ENCODE measurements at regions not wholly inside any gene's neighbourhood (a gene's known extent, or its start where the extent isn't known, plus 50 kb on each side); places are given as distances from the start of the nearest gene placed in this dataset.
A peak's percentile ranks its signal among the peaks of the same experiment; 100 is the strongest.

- peak; percentile 25 for DNase-seq
These were observed 174.1 kb upstream of the EEA1 start for GRCh38 chr12:93103154-93103553.

DNA sequence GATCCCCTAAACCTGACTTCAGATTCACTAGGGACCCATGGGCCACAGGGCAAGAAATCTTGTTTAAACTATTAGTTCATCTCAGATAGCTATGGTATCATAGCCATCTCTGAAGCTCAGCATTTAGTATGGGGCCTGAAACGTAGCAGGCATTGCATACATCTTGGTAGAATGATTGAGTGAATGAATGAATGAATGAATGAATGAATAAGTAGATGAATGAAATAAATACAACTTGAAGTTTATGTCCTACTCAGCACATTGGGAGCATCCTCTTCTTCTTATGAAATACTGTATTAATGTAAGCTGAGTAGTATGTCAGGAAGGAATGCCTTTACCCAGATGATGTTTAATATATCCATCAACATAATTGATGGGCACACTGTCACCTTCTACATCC lies 175.4 kb upstream of the EEA1 start:
- DNase-seq: no peak

- no peak for DNase-seq
These were observed 177.8 kb upstream of the EEA1 start for GRCh38 chr12:93106910-93107309.

DNA sequence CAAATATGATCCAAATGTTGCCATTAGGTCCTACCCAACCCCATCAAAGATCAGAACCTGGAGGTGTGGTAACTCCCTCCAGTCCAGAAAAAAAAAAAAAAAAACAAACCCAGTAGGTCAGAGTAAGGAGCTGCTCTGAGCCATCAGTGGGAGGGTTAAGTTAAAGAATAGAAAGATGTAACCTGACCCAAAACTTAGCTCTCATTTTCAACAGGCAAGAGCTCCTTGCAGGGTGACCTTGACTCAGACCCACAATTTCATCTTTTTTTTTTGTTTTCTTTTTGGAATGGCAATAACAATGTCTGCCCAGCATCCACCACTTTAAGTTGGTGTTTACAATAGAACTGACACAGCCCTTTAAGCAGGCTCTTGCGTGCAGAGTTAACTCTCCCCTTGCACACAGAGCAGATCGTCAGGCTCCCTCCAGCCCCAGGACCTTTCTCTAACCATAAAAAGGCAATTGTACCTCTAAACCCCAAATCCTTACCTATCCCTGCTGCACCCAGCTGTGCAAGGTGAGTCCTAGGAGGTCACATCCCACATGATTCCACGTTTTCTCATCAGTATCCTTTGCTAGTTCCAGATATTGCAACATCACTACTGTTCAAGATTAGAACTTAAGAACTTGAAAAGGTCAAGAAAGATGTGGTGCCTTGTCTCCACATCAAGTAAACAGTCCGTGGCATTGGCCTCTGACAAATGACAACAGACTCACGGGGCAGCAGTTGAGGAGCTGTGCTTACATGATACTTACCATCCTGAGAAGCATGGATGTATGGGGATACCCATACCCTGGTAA lies 178.6 kb upstream of the EEA1 start:
- no peak for DNase-seq

GRCh38 chr12:93108985-93109384 lies 179.9 kb upstream of the EEA1 start:
- DNase-seq: no peak

GRCh38 chr12:93109551-93110203 lies 180.6 kb upstream of the EEA1 start:
- DNase-seq: no peak

DNA sequence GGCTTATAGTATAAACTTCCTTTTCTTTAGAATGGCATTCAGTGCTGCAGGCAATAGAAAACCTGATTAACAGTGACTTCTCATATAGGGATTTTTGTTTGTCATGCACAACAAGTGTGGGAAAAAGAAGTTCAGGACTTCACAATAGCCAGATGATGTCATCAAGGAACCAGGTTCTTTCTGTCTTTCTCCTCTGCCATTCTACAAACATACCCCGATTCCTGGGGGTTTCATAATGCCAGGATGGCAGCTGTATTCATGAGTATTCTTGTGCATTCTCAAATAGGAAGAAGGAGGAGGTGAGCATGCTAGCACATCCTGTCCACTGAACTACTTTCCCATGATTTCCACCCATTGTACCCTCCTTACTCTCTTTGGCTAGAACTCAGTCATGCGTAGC lies 182.7 kb upstream of the EEA1 start:
- no peak for DNase-seq

DNA sequence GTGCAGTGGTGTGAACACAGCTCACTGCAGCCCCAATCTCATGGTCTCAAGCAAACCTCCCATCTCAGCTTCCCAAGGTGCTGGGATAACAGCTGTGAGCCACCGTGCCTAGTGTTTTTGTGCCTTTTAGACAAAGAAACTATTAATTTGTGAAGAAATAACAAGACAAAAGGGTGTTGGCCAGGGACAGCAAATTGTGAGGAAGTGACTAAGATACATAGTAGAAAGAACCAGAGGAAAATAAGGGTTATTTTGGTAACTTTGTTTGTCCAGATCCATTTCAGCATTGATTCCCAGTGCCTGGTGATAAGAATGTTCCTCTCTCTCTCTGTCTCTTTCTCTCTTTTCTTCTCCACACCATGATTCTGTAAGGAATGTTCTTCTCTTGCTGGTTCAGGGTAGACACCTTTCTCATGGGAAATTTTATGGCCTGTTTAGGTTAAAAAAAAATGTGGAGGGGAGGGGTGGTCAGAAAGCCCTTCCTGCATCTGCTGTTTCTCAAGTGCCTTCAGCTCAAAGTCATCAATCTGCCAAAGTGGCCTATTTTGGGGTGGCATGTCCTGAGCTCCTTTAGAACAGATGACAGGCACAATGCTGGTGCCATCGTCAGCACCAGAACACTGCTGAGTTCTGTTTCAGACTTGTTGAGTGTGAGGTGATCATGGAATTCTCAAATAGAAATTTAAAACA lies 184.4 kb upstream of the EEA1 start:
- DNase-seq: no peak

GRCh38 chr12:93115198-93115601 lies 186.1 kb upstream of the EEA1 start:
- peak; percentile 59 for DNase-seq

GRCh38 chr12:93115646-93116045 lies 186.6 kb upstream of the EEA1 start:
- DNase-seq: peak; percentile 59

DNA sequence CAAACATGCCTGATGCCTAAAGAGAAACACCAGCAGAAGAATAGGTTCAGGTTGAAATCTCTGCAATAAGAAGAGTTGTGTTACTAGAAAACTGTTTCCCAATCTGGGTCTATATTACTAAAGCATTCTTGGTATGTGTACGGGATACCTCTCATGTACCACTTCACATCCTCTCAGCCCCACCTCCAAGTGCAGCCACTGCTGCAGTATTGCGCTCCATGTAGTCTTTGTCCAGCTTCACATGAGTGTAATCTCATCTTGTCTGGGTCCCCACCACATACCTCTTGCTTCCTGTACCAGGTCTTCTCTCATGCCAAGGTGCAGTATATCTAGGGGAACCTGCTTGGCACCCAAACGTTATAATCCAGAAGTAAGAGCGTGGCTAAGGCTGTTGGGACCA lies 187.5 kb upstream of the EEA1 start:
- no peak for DNase-seq

- no peak for DNase-seq
These were observed 192.8 kb upstream of the EEA1 start for GRCh38 chr12:93121729-93122488.

DNA sequence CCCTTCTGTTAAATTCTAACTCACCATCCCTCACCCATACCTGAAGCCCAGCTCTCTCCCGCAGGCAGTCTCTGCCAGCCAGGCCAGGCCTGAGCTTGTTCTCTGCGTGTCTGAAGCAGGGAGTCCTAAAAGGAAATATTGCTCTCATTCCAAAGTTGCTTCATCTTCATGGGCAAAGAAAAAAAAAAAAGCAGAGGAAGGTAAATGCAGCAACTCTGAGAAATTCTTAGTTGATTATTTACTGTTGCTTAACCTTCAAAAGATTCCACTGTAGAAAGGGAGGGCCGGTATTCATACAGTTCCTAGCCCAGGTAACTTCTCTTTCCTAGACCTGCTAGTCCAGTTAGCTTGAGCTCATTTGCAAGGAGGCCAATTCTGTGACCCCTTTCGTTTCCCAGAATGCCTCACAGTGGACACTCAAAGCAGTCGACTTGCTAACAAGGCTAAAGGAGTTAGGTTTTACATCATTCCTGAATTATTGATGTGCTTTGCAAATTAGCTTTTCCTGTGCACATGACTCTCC lies 193.5 kb upstream of the EEA1 start:
- DNase-seq: no peak

- DNase-seq: no peak
These were observed 196.0 kb upstream of the EEA1 start for GRCh38 chr12:93125126-93125525.

- no peak for DNase-seq
These were observed 197.0 kb upstream of the EEA1 start for GRCh38 chr12:93126069-93126474.

- no peak for DNase-seq
These were observed 198.0 kb upstream of the EEA1 start for GRCh38 chr12:93127107-93127560.

- DNase-seq: no peak
These were observed 198.7 kb upstream of the EEA1 start for GRCh38 chr12:93127582-93128331.

GRCh38 chr12:93128332-93128707 lies 199.2 kb upstream of the EEA1 start:
- DNase-seq: no peak

GRCh38 chr12:93130366-93131054 lies 201.4 kb upstream of the EEA1 start:
- DNase-seq: no peak

- no peak for DNase-seq
These were observed 204.3 kb upstream of the EEA1 start for GRCh38 chr12:93133361-93133760.

Measured in muscle of arm (tissue), 1 donor.